Astrocyte (in vitro differentiated cells and primary cell): ENCODE measurements at regions not wholly inside any gene's neighbourhood (a gene's known extent, or its start where the extent isn't known, plus 50 kb on each side); places are given as distances from the start of the nearest gene placed in this dataset.

Experiments
- CTCF ChIP-seq: IDR thresholded peaks from 2 replicates; pipeline ENCODE4 v1.5.1; 2011; ENCODE audit warnings: low read depth, mild to moderate bottlenecking, inconsistent platforms, low read length, moderate library complexity; ENCODE audit not compliant: insufficient read depth
- EZH2 ChIP-seq: IDR thresholded peaks from 2 replicates; pipeline ENCODE4 v1.6.1; 2012; ENCODE audit warnings: mild to moderate bottlenecking, low read length, inconsistent platforms; ENCODE audit not compliant: insufficient read depth

DNA sequence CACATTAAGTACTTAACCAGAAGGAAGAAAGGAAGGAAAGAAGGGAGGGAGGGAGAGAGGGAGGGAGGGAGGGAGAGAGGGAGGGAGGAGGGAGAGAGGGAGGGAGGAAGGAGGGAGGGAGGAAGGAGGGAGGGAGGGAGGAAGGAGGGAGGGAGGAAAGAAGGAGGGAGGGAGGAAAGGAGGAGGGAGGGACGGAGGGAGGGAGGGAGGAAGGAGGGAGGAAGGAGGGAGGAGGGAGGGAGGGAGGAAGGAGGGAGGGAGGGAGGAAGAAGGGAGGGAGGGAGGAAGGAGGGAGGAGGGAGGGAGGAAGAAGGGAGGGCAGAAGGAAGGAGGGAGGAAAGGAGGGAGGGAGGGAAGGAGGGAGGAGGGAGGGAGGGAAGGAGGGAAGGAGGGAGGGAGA, 363.3 kb downstream of the MBD2 start:
- TF ChIP-seq CTCF (no peak), EZH2 (no peak)
